Putamen (tissue), 1 donor: ENCODE measurements at regions not wholly inside any gene's neighbourhood (a gene's known extent, or its start where the extent isn't known, plus 50 kb on each side); places are given as distances from the start of the nearest gene placed in this dataset.
"Not testable (repeated sequence)": the region's sequence is repeated elsewhere in the genome, so short reads cannot be mapped to it uniquely, and the experiment has no call there.

Experiments
- DNase-seq: peaks from one replicate; pipeline ENCODE4 v3.0.0-alpha.2; 2016; ENCODE audit warnings: low spot score

DNA sequence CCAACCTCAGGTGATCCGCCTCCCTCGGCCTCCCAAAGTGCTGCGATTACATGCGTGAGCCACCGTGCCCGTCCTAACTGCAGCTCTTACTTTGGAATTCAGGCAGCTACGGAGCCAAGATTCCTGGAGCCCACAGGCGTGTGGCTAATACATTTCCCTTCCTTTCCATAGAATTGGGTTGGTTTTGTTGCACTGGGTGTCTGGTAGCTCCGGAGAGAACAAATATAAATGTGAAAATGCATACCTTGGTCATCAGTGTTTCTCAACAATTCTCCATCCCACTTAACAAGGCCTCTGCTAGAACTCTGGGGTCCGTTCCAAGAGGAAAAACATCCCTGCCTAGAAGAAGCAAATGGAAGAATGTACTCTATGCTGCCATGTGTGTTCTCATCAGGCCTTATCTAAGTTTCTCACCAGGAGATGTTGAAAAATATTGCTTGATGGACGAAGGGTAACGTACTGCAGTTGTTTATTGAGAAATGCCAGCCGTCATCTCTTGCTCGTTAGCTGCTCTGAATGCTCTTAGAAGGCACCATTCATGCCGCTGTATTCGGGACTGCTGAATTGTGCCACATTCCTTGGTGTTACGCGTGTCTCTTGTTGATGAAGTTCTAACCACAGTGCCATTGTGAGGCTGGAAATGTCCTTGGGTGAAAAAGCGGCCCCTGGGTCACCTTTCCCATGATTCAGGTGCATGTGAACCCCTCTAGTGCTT, 50.5 kb upstream of the CD99 start:
- no peak for DNase-seq

DNA sequence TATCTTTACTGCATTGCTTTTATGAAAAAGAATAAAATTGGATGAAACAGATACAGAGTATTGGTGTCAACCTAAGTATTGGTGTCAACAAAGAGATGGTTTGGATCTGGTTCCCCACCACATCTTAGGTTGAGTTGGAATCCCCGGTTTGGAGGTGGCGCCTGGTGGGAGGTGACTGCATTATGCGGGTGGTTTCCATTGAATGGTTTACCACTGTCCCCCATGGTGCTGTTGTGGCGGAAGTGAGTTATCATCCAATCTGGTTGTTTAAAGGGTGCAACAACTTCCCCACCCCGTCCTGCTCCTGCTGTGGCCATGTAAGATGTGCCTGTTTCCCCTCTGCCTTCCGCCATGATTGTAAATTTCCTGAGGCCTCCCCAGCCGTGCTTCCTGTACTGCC, 52.8 kb upstream of the CD99 start:
- no peak for DNase-seq

DNA sequence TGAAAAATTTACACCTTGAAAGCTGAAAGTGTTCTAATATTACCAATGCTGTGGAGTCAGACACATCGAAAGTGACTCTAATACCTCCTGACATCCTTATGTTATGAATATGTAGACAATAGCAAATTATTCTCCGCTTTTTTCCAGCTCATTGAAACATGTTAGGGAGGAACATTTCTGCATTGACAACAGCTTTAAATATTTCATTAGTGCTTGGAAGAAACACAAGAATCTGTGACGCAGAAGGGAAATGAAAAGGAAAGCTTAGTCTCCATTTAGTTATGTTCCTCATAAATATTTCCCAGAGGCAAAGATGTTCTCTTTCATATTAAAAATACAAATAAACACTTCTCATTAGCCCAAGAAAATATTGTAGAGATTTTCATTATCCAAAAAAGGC, 55.8 kb upstream of the CD99 start:
- DNase-seq: no peak

DNA sequence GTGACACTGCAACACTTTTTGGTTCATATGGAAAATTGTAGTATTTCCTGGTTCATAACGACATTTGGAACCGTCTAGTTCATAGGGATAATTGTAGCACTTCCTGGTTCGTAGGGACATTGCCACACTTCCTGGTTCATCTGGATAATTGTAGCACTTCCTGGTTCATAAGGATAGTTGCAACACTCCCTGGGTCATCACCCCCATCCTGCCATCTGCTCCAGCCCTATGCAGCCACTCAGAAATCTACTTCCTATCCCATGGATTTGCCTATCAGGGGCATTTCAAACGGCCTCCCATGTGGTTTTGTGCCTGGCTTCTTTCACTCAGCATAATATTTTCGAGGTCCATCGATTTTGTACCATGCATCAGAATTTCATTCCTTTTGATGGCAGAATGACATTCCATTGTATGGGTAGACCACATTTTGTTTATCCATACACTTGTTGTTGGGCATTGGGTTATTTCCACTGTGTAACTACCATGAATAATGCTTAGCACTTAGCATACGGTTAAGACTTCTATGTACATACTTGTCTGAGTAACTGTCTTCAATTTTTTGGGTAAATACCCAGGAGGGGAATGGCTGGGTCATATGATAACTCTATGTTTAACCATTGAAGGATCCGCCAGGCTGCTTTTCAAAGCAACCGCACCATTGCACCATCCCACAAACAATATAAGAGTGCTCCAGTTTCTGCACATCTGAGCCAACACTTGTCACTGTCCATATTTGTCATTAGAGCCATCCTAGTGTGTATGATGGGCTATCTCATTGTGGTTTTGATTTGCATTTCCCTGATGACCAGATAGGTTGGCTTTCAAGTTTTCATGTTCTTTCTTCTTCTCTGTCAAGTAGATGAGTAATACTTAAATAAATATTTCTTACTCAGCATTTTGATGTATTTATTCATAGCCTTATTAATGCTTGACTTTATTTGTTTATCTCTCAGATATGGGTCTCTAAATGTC, 58.3 kb upstream of the CD99 start:
- DNase-seq: no peak

DNA sequence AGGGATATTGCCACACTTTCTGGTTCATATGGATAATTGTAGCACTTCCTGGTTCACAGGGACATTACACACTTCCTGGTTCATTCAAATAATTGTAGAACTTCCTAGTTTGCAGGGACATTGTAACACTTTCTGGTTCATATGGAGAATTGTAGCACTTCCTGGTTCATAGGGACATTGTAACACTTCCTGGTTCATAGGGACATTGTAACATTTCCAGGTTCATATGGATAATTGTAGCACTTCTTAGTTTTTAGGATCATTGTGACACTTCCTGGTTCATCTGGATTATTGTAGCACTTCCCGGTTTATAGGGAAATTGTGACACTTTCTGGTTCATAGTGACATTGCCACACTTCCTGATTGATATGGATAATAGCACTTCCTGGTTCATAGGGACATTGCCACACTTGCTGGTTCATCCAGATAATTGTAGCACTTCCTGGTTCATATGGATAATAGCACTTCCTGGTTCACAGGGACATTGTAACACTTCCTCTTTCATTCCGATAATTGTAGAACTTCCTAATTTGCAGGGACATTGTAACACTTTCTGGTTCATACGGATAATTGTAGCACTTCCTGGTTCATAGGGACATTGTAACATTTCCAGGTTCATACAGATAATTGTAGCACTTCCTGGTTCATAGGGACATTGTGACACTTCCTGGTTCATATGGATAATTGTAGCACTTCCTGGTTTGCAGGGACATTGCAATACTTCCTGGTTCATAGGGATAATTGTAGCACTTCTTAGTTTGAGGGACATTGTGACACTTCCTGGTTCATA, 59.2 kb upstream of the CD99 start:
- no peak for DNase-seq

DNA sequence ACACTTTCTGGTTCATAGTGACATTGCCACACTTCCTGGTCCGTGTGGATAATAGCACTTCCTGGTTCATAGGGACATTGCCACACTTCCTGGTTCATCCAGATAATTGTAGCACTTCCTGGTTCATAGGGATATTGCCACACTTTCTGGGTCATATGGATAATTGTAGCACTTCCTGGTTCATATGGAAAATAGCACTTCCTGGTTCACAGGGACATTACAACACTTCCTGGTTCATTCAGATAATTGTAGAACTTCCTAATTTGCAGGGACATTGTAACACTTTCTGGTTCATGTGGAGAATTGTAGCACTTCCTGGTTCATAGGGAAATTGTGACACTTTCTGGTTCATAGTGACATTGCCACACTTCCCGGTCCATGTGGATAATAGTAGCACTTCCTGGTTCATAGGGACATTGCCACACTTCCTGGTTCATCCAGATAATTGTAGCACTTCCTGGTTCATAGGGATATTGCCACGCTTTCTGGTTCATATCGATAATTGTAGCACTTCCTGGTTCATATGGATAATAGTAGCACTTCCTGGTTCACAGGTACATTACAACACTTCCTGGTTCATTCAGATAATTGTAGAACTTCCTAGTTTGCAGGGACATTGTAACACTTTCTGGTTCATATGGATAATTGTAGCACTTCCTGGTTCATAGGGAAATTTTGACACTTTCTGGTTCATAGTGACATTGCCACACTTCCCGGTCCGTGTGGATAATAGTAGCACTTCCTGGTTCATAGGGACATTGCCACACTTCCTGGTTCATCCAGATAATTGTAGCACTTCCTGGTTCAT, 60.0 kb upstream of the CD99 start:
- not testable (repeated sequence) for DNase-seq

DNA sequence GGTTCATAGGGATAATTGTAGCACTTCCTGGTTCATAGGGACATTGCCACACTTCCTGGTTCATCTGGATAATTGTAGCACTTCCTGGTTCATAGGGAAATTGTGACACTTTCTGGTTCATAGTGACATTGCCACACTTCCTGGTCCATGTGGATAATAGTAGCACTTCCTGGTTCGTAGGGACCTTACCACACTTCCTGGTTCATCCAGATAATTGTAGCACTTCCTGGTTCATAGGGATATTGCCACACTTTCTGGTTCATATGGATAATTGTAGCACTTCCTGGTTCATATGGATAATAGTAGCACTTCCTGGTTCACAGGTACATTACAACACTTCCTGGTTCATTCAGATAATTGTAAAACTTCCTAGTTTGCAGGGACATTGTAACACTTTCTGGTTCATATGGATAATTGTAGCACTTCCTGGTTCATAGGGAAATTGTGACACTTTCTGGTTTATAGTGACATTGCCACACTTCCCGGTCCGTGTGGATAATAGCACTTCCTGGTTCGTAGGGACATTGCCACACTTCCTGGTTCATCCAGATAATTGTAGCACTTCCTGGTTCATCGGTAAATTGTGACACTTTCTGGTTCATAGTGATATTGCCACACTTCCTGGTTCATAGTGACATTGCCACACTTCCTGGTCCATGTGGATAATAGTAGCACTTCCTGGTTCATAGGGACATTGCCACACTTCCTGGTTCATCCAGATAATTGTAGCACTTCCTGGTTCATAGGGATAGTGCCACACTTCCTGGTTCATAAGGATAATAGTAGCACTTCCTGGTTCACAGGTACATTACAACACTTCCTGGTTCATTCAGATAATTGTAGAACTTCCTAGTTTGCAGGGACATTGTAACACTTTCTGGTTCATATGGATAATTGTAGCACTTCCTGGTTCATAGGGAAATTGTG, 60.8 kb upstream of the CD99 start:
- not testable (repeated sequence) for DNase-seq

DNA sequence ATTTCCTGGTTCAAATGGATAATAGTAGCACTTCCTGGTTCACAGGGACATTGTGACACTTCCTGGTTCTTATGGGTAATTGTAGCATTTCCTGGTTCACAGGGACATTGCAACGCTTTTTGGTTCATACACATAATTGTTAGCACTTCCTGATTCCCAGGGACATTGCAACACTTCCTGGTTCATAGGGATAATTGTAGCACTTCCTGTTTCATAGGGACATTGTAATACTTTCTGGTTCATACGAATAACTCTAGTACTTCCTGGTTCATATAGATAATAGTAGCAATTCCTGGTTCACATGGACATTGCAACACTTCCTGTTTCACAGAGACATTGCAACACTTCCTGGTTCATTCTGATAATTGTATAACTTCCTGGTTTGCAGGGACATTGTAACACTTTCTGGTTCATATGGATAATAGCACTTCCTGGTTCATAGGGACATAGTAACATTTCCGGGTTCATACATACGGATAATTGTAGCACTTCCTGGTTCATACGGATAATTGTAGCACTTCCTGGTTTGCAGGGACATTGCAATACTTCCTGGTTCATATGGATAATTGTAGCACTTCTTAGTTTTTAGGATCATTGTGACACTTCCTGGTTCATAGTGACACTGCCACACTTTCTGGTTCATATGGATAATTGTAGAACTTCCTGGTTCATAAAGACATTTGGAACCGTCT, 61.6 kb upstream of the CD99 start:
- no peak for DNase-seq

DNA sequence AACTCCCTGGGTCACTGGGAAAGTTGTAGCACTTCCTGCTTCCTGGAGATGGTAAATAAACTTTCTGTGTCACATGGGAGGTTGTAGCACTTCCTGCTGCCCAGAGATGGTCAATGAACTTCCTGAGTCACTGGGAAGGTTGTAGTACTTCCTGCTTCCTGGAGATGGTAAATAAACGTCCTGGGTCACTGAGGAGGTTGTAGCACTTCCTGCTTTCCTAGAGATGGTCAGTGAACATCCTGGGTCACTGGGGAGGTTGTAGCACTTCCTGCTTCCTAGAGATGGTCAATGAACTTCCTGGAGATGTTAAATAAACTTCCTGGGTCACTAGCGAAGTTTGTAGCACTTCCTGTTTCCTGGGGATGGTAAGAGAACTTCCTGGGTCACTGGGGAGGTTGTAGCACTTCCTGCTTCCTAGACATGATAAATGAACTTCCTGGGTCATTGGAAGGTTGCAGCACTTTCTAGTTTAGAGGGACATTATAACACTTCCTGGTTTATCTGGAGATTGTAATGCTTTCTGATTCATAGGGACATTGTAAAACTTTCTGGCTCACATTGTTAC, 62.3 kb upstream of the CD99 start:
- DNase-seq: no peak

DNA sequence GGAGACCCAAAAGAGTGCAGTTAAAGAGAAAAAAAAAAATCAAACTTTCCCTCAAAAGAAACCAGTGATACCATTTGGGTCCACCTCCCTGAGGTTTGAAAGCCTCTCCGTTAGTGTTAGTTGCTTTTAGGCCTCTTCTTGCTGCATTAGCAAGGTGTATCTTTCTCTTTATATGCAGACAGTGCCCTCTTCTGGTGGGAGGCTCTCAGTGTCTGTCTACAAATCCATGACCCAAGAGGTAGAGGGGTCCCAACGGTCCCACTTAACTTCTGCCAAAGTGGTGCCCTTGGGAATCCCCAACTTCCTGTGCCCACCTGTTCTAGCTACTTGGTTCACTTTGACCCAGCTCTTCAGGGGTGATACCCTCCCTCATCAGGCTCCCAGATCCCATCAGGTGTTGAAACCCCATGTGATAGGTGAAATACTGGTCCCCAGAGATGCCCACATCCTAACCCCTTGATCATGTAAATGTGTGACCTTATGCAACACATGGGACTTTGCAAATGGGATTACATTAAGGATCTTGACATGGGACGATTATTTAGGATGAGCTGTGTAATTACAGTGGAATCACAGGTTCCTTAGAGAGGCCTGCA, 63.7 kb upstream of the CD99 start:
- no peak for DNase-seq

DNA sequence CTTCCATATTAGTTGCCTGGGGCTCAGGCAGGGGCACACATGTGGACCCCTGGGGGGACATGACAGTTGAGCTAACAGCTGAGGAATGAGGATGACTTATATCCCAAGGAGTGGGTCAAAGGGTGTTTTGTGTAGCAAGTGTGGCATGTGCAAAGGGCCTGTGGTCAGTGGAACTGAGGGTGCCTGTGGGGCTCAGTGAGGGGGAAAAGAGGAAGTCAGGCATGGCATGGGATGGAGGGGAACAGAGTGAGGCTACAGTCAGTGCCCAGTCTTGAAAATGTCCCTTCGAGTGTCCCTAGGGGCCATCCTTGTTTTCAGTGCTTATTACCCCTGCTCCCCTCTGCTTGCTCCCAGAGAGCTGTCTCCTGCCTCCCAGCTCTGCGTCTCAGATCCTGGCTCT, 64.3 kb upstream of the CD99 start:
- no peak for DNase-seq

DNA sequence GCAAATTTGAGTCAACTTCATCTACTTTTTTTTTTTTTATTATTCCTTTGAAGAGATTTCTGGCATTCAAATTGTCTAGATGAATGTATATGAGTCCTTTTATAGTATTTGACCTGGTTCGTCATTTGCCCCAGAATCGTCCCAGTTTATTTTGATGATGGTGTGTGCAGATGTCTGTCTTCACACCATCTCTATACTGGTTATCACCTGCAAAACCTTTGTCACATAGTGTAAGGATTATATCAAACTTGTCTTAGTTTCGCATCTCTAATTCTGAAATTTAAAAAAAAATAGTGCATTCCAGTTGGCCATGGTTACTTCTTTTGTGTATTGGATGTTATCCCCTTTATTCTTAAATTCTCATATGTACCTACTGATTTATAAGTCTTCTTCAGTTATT, 70.5 kb upstream of the CD99 start:
- DNase-seq: no peak

DNA sequence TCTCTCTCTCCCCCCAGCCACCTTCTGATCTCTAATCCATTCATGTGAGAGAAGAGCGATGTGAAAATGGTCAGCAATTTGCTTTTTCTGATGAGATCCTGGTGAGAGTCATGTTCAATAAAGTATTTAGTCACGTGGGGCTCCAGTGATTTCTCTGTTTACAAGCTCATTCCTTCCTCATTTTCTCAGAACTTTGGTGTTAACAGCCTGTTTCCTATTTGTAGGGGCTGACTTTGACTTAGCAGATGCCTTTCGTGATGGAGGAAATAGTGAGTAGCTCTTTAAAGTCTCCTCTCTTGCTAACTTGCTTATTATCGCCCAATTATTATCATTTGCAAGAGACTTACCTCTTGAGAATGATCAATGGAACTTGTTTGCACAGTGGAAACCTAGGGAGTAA, 72.6 kb upstream of the CD99 start:
- no peak for DNase-seq

DNA sequence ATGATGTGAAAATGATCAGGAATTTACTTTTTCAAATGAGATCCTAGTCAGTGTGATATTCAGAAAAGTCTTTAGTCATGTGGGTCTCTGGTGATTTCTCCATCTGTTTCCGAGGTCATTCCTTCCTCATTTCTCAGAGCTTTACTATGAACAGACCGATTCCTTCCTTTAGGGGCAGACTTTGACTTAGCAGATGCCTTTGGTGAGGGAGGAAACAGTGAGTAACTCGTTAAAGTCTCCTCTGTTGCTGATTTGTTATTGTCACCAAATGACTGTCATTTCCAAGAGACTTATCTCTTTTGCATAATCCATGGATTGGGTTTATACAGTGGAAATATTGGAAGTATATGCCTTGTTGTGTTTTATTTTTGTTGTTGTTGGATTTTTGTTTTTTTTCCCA, 76.2 kb upstream of the CD99 start:
- DNase-seq: peak; percentile 15

DNA sequence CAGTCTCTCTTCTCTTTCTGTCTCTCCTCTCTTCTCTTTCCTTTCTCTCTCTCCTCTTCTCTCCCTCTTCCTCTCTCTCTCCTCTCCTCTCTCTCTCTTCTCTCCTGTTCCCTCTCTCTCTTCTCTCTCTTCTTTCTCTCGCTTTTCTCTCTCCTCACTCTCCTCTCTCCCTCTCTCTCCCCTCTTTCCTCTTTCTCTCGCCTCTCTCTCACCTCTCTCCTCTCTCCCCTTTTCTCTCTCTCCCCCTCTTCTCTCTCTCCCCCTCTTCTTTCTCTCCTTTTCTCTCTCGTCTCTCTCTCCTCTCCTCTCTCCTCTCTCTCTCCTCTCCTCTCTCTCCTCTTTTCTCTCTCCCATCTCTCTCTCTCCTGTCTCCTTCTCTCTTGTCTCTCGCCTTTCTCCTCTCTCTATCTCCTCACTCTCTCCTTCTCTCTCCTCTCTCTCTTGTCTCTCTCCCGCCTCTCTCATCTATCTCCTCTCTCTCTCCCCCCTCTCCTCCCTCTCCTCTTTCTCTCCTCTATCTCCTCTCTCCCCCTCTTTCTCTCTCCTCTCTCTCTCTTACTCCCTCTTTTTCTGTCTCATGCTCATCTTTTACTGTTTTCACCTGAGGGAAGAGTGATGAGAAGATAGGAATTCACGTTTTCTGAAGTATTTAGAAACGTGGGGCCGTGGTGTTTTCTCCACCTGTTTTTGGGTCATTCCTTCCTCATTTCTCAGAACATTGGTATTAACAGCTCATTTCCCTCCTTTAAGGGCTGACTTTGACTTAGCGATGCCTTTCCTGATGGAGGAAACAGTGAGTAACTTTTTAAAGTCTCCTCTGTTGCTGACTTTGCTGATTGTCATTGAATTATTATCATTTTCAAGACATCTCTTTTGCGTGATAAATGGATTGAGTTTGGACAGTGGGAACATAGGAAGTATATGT, 80.6 kb upstream of the CD99 start:
- no peak for DNase-seq

DNA sequence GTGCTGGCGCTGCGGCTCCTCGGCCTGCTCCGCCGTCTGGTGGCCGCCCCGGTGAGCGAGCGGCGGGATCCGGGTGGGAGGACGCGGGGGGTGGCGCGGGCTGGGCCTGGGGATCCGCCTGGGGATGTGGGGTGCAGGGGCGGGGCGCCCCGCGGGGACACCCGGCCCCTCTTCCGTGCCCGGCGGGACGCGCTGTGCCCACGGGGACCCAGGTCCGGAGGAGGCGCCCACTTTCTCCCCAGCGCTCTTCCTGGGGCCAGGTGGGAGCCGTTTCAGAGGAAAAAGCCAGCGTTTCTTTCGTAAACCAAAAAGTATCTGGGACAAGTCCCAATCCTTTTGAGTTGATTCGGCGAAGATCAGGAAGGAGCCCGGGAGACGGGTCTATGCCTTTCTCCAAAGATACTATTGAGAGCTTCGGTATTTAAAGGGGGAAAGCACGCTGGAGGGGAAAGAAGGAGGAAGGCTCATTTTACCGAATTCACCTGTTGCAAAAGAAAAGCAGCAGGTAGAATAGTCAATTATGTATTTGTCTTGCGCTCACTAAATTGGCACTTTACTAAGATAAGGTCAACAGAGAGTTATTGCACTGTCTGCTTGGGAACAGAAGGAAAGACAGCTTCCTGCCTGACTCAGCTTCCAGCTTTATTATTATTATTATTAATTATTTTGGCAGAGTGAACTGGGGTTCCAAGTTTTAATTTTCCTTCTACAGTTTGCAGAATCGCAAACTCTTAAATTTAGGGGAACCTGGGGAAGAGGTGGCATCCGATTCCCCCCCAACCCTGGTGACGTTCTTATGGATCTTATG, 81.5 kb upstream of the CD99 start:
- no peak for DNase-seq
